ENCODE measurements at regions not wholly inside any gene's neighbourhood (a gene's known extent, or its start where the extent isn't known, plus 50 kb on each side); places are given as distances from the start of the nearest gene placed in this dataset.

- H3K4ac ChIP-seq (ENCODE audit: low read depth, low read length) = no peak overlapping the region
- no peak overlapping the region for H4K91ac ChIP-seq (ENCODE audit: insufficient read depth, low read depth, low read length)
- CTCF ChIA-PET = no interaction called here
- H3K56ac ChIP-seq (ENCODE audit: extremely low read depth, insufficient read depth, low read length) = no peak overlapping the region
- no peak overlapping the region for H2BK15ac ChIP-seq (ENCODE audit: low read depth, low read length)
- H3K4me2 ChIP-seq (ENCODE audit: low read depth, low read length) = no peak overlapping the region
- ATAC-seq (ENCODE audit: low read depth) (no peak), DNase-seq (no peak)
- peaks cover 4% of the 10 kb centered on the region for H3K9me3 ChIP-seq (ENCODE audit: control insufficient read depth, insufficient read depth, low read length)
- H4K5ac ChIP-seq (ENCODE audit: low read depth, low read length) = no peak overlapping the region
- H2AK5ac ChIP-seq (ENCODE audit: low read depth, low read length) = no peak overlapping the region
- H2AFZ ChIP-seq (replicated peaks; ENCODE audit: low read length, poor library complexity) = no peak overlapping the region
- dilution Hi-C loops (cut with HindIII; ENCODE audit: low sequenced_read_pairs, unreplicated experiment) = no loop called here
- no peak overlapping the region for H3K9ac ChIP-seq (ENCODE audit: low read depth, low read length)
- intact Hi-C loops (cut with micrococcal nuclease) = no loop called here
- no peak overlapping the region for H2BK120ac ChIP-seq (ENCODE audit: low read depth, low read length)
- no peaks in the 10 kb centered on the region for H3K79me1 ChIP-seq (ENCODE audit: low read depth in 1 of 2, low read length in 2 of 2)
- no peak overlapping the region for H3K23ac ChIP-seq (ENCODE audit: low read depth, low read length)
- H4K20me1 ChIP-seq (ENCODE audit: insufficient read depth, low read length) = no peaks in the 10 kb centered on the region
- H4K8ac ChIP-seq (ENCODE audit: low read depth in 2 of 2, low read length in 2 of 2) = no peak overlapping the region
- in situ Hi-C loops (cut with MboI; ENCODE audit: low sequenced_read_pairs) = no loop called here
- no peak overlapping the region for H3K14ac ChIP-seq (replicated peaks; ENCODE audit: low read depth, low read length)
- H3K27me3 ChIP-seq (ENCODE audit: control insufficient read depth, insufficient read depth, low read length) = no peaks in the 10 kb centered on the region
- POLR2A ChIA-PET (ENCODE audit: unreplicated experiment) = no interaction called here
- BruUV-seq (replicated peaks) = no TSS peak
- H3K27ac ChIP-seq (ENCODE audit: insufficient read depth, low read length) = no peak overlapping the region
- no peaks in the 10 kb centered on the region for H3K9me1 ChIP-seq (ENCODE audit: insufficient read depth, low read length)
- H2AK9ac ChIP-seq (replicated peaks; ENCODE audit: low read depth, low read length, poor library complexity) = no peak overlapping the region
- no peak for TF ChIP-seq POLR2A (IDR thresholded peaks at IDR 0.05; ENCODE audit: low read depth, low read length)
- TF ChIP-seq RFX5 (IDR thresholded peaks at IDR 0.05; ENCODE audit: low read depth, low read length) = no peak
- TF ChIP-seq SMC3 (IDR thresholded peaks at IDR 0.05; ENCODE audit: low read depth, low read length) = no peak
- TF ChIP-seq FOS (IDR thresholded peaks at IDR 0.05; ENCODE audit: low read depth, low read length) = no peak
- no peak for TF ChIP-seq NFE2L2 (IDR thresholded peaks at IDR 0.05; ENCODE audit: low read depth, low read length)
- no peak for TF ChIP-seq CEBPB (IDR thresholded peaks at IDR 0.05; ENCODE audit: low read depth, low read length)
- no peak for TF ChIP-seq RAD21 (IDR thresholded peaks at IDR 0.05; ENCODE audit: low read length)
- no peak for TF ChIP-seq MAZ (IDR thresholded peaks at IDR 0.05; ENCODE audit: borderline replicate concordance, low read depth, low read length)
- TF ChIP-seq CHD1 (IDR thresholded peaks at IDR 0.05; ENCODE audit: low read depth, low read length) = no peak
- TF ChIP-seq, protein P1, sequence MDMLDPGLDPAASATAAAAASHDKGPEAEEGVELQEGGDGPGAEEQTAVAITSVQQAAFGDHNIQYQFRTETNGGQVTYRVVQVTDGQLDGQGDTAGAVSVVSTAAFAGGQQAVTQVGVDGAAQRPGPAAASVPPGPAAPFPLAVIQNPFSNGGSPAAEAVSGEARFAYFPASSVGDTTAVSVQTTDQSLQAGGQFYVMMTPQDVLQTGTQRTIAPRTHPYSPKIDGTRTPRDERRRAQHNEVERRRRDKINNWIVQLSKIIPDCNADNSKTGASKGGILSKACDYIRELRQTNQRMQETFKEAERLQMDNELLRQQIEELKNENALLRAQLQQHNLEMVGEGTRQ (IDR thresholded peaks at IDR 0.05; ENCODE audit: low read depth, low read length) = no peak
- TF ChIP-seq, protein P2, sequence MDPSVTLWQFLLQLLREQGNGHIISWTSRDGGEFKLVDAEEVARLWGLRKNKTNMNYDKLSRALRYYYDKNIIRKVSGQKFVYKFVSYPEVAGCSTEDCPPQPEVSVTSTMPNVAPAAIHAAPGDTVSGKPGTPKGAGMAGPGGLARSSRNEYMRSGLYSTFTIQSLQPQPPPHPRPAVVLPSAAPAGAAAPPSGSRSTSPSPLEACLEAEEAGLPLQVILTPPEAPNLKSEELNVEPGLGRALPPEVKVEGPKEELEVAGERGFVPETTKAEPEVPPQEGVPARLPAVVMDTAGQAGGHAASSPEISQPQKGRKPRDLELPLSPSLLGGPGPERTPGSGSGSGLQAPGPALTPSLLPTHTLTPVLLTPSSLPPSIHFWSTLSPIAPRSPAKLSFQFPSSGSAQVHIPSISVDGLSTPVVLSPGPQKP (IDR thresholded peaks at IDR 0.05; ENCODE audit: borderline replicate concordance, low read depth, low read length) = no peak
- TF ChIP-seq MXI1 (IDR thresholded peaks at IDR 0.05; ENCODE audit: borderline replicate concordance, low read depth, low read length) = no peak
- TF ChIP-seq RCOR1 (IDR thresholded peaks at IDR 0.05; ENCODE audit: insufficient replicate concordance, low read length) = no peak
- no peak overlapping the region for H2BK20ac ChIP-seq (ENCODE audit: low read depth, low read length)
- H3K4me3 ChIP-seq (ENCODE audit: insufficient read depth, low read depth, low read length) = no peak overlapping the region
- H3K18ac ChIP-seq (ENCODE audit: low read depth, low read length) = no peak overlapping the region
- H3K4me1 ChIP-seq (ENCODE audit: control insufficient read depth, insufficient read depth, low read length) = no peaks in the 10 kb centered on the region
- H3K36me3 ChIP-seq (ENCODE audit: control insufficient read depth, insufficient read depth, low read length) = no peaks in the 10 kb centered on the region
- H2BK5ac ChIP-seq (ENCODE audit: low read depth, low read length, poor library complexity, severe bottlenecking) = no peak overlapping the region
Observed at GRCh38 chr3:18675197-18675596, 250.1 kb upstream of the SATB1 start.
